HepG2 (cell line): ENCODE measurements at regions not wholly inside any gene's neighbourhood (a gene's known extent, or its start where the extent isn't known, plus 50 kb on each side); places are given as distances from the start of the nearest gene placed in this dataset.

Experiments
- ATAC-seq: fragments of 200-7000 bp; cut with Tn5 transposase; 3 replicates; pipeline ENCODE4 v1.9.1; 2020; ENCODE audit warnings: mild to moderate bottlenecking, moderate library complexity
- BruUV-seq: library from RNA; stranded (reverse); fragments of 400-500 nt; replicated peaks from 2 replicates; lab custom pipeline; 2021; lab: Mats Ljungman, UMichigan
- CTCF ChIA-PET: fragments of 300-600 bp; formaldehyde crosslinking; extraction: SDS; loops from one replicate; lab custom pipeline; 2021; ENCODE audit warnings: low total read pairs, inconsistent platforms, low intra/inter-chr PET ratio; lab: Yijun Ruan, JAX
- POLR2A ChIA-PET: fragments of 350-600 bp; sonication (Branson Sonifier 250); formaldehyde crosslinking; loops from one replicate; lab custom pipeline; 2020; ENCODE audit warnings: antibody characterized with exemption, inconsistent platforms; lab: Yijun Ruan, JAX
- DNase-seq: peaks from one replicate; pipeline ENCODE4 v3.0.0-alpha.2; 2015; ENCODE audit warnings: low spot score
- FAIRE-seq: peaks from 3 replicates; lab custom pipeline; 2011; peaks lifted over from hg19 to GRCh38; lab: Jason Lieb, UNC
- H2AFZ ChIP-seq: one replicate; pipeline ENCODE4 v1.6.1; 2011; ENCODE audit warnings: low read length, inconsistent platforms
- H3K27ac ChIP-seq: fragments of 300-600 bp; 3 replicates; pipeline ENCODE4 v1.8.0; 2011; ENCODE audit warnings: mixed run types, mild to moderate bottlenecking, mixed read lengths, low read length, inconsistent platforms; ENCODE audit not compliant: insufficient read depth; ENCODE audit errors: extremely low read length
- H3K27me3 ChIP-seq, 2 experiments: fragments of 200-600 bp in 1 of 2; 2 replicates in 1 of 2; 3 replicates in 1 of 2; pipeline versions ENCODE4 v1.6.0 to v1.8.0; 2011; ENCODE audit warnings: low read length in 2 of 2, mild to moderate bottlenecking in 2 of 2, moderate library complexity in 2 of 2, inconsistent platforms in 1 of 2; ENCODE audit not compliant: insufficient read depth in 2 of 2, control insufficient read depth in 1 of 2
- H3K36me3 ChIP-seq, 2 experiments: fragments of 200-600 bp in 1 of 2; replicated peaks in 1 of 2; 2 replicates in 1 of 2; 3 replicates in 1 of 2; pipeline versions ENCODE4 v1.5.1 to v1.8.0; 2011; ENCODE audit warnings: low read length in 2 of 2, inconsistent platforms in 1 of 2; ENCODE audit not compliant: insufficient read depth in 2 of 2, control insufficient read depth in 1 of 2
- H3K4me1 ChIP-seq: 2 replicates; pipeline ENCODE4 v1.5.1; 2012; ENCODE audit warnings: low read length, inconsistent platforms; ENCODE audit not compliant: insufficient read depth
- H3K4me2 ChIP-seq: 2 replicates; pipeline ENCODE4 v1.6.0; 2011; ENCODE audit warnings: low read depth, low read length, inconsistent platforms
- H3K4me3 ChIP-seq, 3 experiments: fragments of 200-600 bp in 1 of 3; sonication (generic), shearing (Covaris generic) in 1 of 3; replicated peaks in 1 of 3; 2 replicates each; pipeline ENCODE4 v1.5.1; 2011 to 2016; ENCODE audit warnings: low read length in 3 of 3, inconsistent platforms in 2 of 3, low read depth in 2 of 3, mild to moderate bottlenecking in 2 of 3, control low read depth in 1 of 3, mixed read lengths in 1 of 3; ENCODE audit not compliant: insufficient read depth in 1 of 3
- H3K79me2 ChIP-seq: one replicate; pipeline ENCODE4 v1.6.1; 2011; ENCODE audit warnings: low read length, inconsistent platforms; ENCODE audit not compliant: insufficient read depth
- H3K9ac ChIP-seq: 2 replicates; pipeline ENCODE4 v1.6.0; 2011; ENCODE audit warnings: mild to moderate bottlenecking, low read depth, low read length, inconsistent platforms; ENCODE audit not compliant: insufficient read depth
- H3K9me3 ChIP-seq: 2 replicates; pipeline ENCODE4 v1.5.1; 2012; ENCODE audit warnings: mild to moderate bottlenecking, low read length
- H4K20me1 ChIP-seq: 2 replicates; pipeline ENCODE4 v1.6.0; 2011; ENCODE audit warnings: inconsistent platforms, mild to moderate bottlenecking, low read length, moderate library complexity; ENCODE audit not compliant: insufficient read depth
- CBX1 ChIP-seq: IDR thresholded peaks from one replicate; pipeline ENCODE4 v1.6.1; 2016; ENCODE audit warnings: antibody characterized with exemption, low read depth
- CEBPG ChIP-seq: IDR thresholded peaks from 2 replicates; pipeline ENCODE4 v1.6.1; 2016
- KDM5B ChIP-seq: sonication (generic); formaldehyde crosslinking; IDR thresholded peaks from 2 replicates; pipeline ENCODE4 v1.4.0; 2020; ENCODE audit warnings: missing genetic modification reagents, mild to moderate bottlenecking, borderline replicate concordance
- ZNF574 ChIP-seq: sonication (generic); formaldehyde crosslinking; IDR thresholded peaks from 2 replicates; pipeline ENCODE4 v1.4.0; 2020; ENCODE audit warnings: missing genetic modification reagents
- WGBS: methylation state at CpG from one replicate; pipeline ENCODE4 v1.1.6; 2017; ENCODE audit warnings: low lambda C conversion rate; 5-methylcytosine and 5-hydroxymethylcytosine counted together
- in situ Hi-C: cut with HindIII; loops from 2 replicates; pipeline ENCODE4 v1.10.0; 2017; ENCODE audit warnings: low pct_unique_long_range_greater_than_20kb; ENCODE audit not compliant: extremely low pct_ligation_motif_present
- intact Hi-C: fragments of 100-400 bp; cut with micrococcal nuclease; formaldehyde crosslinking; loops from one replicate; pipeline ENCODE4 v1.10.0; 2022; ENCODE audit not compliant: unreplicated experiment
- TF ChIP-seq, protein P1 (sequence below): IDR thresholded peaks from 2 replicates; pipeline ENCODE4 v1.6.1; 2016; ENCODE audit warnings: low read depth, missing genetic modification reagents, missing compliant biosample characterization

DNA sequence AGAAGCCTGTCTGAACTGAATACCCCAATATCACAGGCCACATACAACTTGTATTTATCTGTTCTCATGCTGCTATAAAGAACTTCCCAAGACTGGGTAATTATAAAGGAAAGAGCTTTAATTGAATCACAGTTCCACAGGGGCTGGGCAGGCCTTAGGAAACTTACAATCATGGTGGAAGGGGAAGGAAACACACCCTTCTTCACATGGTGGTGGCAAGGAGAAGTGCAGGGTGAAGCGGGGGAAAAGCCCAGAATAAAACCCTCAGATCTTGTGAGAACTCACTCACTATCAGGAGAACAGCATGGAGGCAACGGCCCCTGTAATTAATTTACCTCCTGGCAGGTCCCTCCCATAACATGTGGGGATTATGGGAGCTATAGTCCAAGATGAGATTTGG is 50.3 kb upstream of the FNDC1 start (continued):
- TF ChIP-seq, protein P1, sequence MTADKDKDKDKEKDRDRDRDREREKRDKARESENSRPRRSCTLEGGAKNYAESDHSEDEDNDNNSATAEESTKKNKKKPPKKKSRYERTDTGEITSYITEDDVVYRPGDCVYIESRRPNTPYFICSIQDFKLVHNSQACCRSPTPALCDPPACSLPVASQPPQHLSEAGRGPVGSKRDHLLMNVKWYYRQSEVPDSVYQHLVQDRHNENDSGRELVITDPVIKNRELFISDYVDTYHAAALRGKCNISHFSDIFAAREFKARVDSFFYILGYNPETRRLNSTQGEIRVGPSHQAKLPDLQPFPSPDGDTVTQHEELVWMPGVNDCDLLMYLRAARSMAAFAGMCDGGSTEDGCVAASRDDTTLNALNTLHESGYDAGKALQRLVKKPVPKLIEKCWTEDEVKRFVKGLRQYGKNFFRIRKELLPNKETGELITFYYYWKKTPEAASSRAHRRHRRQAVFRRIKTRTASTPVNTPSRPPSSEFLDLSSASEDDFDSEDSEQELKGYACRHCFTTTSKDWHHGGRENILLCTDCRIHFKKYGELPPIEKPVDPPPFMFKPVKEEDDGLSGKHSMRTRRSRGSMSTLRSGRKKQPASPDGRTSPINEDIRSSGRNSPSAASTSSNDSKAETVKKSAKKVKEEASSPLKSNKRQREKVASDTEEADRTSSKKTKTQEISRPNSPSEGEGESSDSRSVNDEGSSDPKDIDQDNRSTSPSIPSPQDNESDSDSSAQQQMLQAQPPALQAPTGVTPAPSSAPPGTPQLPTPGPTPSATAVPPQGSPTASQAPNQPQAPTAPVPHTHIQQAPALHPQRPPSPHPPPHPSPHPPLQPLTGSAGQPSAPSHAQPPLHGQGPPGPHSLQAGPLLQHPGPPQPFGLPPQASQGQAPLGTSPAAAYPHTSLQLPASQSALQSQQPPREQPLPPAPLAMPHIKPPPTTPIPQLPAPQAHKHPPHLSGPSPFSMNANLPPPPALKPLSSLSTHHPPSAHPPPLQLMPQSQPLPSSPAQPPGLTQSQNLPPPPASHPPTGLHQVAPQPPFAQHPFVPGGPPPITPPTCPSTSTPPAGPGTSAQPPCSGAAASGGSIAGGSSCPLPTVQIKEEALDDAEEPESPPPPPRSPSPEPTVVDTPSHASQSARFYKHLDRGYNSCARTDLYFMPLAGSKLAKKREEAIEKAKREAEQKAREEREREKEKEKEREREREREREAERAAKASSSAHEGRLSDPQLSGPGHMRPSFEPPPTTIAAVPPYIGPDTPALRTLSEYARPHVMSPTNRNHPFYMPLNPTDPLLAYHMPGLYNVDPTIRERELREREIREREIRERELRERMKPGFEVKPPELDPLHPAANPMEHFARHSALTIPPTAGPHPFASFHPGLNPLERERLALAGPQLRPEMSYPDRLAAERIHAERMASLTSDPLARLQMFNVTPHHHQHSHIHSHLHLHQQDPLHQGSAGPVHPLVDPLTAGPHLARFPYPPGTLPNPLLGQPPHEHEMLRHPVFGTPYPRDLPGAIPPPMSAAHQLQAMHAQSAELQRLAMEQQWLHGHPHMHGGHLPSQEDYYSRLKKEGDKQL (CRISPR knock-in tag), result no peak
- no peak for TF ChIP-seq CBX1
- TF ChIP-seq ZNF574, result no peak
- TF ChIP-seq, all 625 proteins: peak for 0

- in situ Hi-C loops, result loop anchor here (25.0 kb wide), 1 partner anchor 405 kb away; no protein-coding TSS in a partner anchor
- DNase-seq (no peak), ATAC-seq (no peak), FAIRE-seq (no peak)
- no TSS peak for BruUV-seq
- Histone ChIP-seq H3K4me3 (no peak overlapping the region), H3K4me2 (no peak overlapping the region), H3K79me2 (no peaks in the 10 kb centered on the region), H3K27me3 (peaks cover 2 to 40% of the 10 kb centered on the region in 2 experiments; a peak in 3 of 5 replicates), H3K36me3 (no peaks in the 10 kb centered on the region), H2AFZ (no peak overlapping the region), H3K9me3 (no peaks in the 10 kb centered on the region), H3K9ac (no peak overlapping the region), H3K4me1 (no peaks in the 10 kb centered on the region), H4K20me1 (no peaks in the 10 kb centered on the region), H3K27ac (no peak overlapping the region)
- ChIA-PET POLR2A (no interaction called here), CTCF (no interaction called here)
- intact Hi-C loops, result no loop called here
- TF ChIP-seq CEBPG (no peak), KDM5B (no peak)
- WGBS, result 21% methylated on average over 5 of the region's 5 CpGs
Observed at GRCh38 chr6:159117563-159117962, 51.6 kb upstream of the FNDC1 start.
